ENCODE measurements at regions not wholly inside any gene's neighbourhood (a gene's known extent, or its start where the extent isn't known, plus 50 kb on each side); places are given as distances from the start of the nearest gene placed in this dataset.
A peak's percentile ranks its signal among the peaks of the same experiment; 100 is the strongest.
"Not testable (repeated sequence)": the region's sequence is repeated elsewhere in the genome, so short reads cannot be mapped to it uniquely, and the experiment has no call there.

- no peaks in the 10 kb centered on the region for H3K36me3 ChIP-seq
- no peaks in the 10 kb centered on the region for H3K27me3 ChIP-seq
- H3K4me3 ChIP-seq = no peak overlapping the region
- H3K9me3 ChIP-seq (replicated peaks) = peaks cover 4% of the 10 kb centered on the region; the same call in 1 of the 2 replicates
- peaks cover 10% of the 10 kb centered on the region for H3K4me1 ChIP-seq
- DNase-seq = peak in 1 of 2 experiments; percentile 28
- peak overlapping the region; percentile 47 for H3K27ac ChIP-seq
Measured at GRCh38 chr2:181790716-181791649, 100.5 kb upstream of the ITPRID2 start.

- H3K4me1 ChIP-seq = peaks cover 10% of the 10 kb centered on the region
- H3K27me3 ChIP-seq = no peaks in the 10 kb centered on the region
- H3K9me3 ChIP-seq (replicated peaks) = peaks cover 4% of the 10 kb centered on the region; the same call in 1 of the 2 replicates
- no peak overlapping the region for H3K4me3 ChIP-seq
- H3K27ac ChIP-seq = no peak overlapping the region
- no peaks in the 10 kb centered on the region for H3K36me3 ChIP-seq
- DNase-seq = no peak
Measured at GRCh38 chr2:181792906-181793305, 98.6 kb upstream of the ITPRID2 start.

GRCh38 chr2:181798022-181798421, 93.5 kb upstream of the ITPRID2 start:
- no peak for DNase-seq
- no peaks in the 10 kb centered on the region for H3K27me3 ChIP-seq
- no peak overlapping the region for H3K4me3 ChIP-seq
- 0 out of 2 replicates have a peak, but pooled peaks cover 4% of the 10 kb centered on the region for H3K9me3 ChIP-seq (replicated peaks)
- H3K36me3 ChIP-seq = no peaks in the 10 kb centered on the region
- no peaks in the 10 kb centered on the region for H3K4me1 ChIP-seq
- no peak overlapping the region for H3K27ac ChIP-seq

GRCh38 chr2:181802300-181802699, 89.2 kb upstream of the ITPRID2 start:
- not testable (repeated sequence) for H3K36me3 ChIP-seq; H3K9me3 ChIP-seq (replicated peaks); H3K4me3 ChIP-seq; DNase-seq; H3K4me1 ChIP-seq; H3K27me3 ChIP-seq; H3K27ac ChIP-seq

GRCh38 chr2:181803903-181804799, 87.4 kb upstream of the ITPRID2 start:
- not testable (repeated sequence) for H3K27ac ChIP-seq; H3K36me3 ChIP-seq; H3K4me1 ChIP-seq; H3K4me3 ChIP-seq; H3K9me3 ChIP-seq (replicated peaks); H3K27me3 ChIP-seq
- peak in 1 of 2 experiments; percentile 15 for DNase-seq

GRCh38 chr2:181805228-181806038, 86.1 kb upstream of the ITPRID2 start:
- no peak for DNase-seq
- Histone ChIP-seq H3K27me3 (no peaks in the 10 kb centered on the region), H3K4me1 (peaks cover 4% of the 10 kb centered on the region; the same call in 1 of the 2 replicates), H3K4me3 (no peak overlapping the region), H3K27ac (no peak overlapping the region), H3K36me3 (no peaks in the 10 kb centered on the region), H3K9me3 (replicated peaks) (no peaks in the 10 kb centered on the region)

- no peak overlapping the region for H3K4me3 ChIP-seq
- DNase-seq = no peak
- no peak overlapping the region for H3K27ac ChIP-seq
- H3K27me3 ChIP-seq = no peaks in the 10 kb centered on the region
- peaks cover 6% of the 10 kb centered on the region; the same call in 1 of the 2 replicates for H3K4me1 ChIP-seq
- no peaks in the 10 kb centered on the region for H3K9me3 ChIP-seq (replicated peaks)
- no peaks in the 10 kb centered on the region for H3K36me3 ChIP-seq
Measured at GRCh38 chr2:181806039-181806392, 85.5 kb upstream of the ITPRID2 start.

- Histone ChIP-seq H3K4me1 (peaks cover 6% of the 10 kb centered on the region; the same call in 1 of the 2 replicates), H3K27ac (no peak overlapping the region), H3K27me3 (no peaks in the 10 kb centered on the region), H3K4me3 (no peak overlapping the region), H3K36me3 (no peaks in the 10 kb centered on the region), H3K9me3 (replicated peaks) (no peaks in the 10 kb centered on the region)
- DNase-seq = no peak
Measured at GRCh38 chr2:181807526-181807925, 84.0 kb upstream of the ITPRID2 start.

GRCh38 chr2:181810823-181811695, 80.5 kb upstream of the ITPRID2 start:
- Histone ChIP-seq H3K27ac (no peak overlapping the region), H3K27me3 (no peaks in the 10 kb centered on the region), H3K9me3 (replicated peaks) (no peaks in the 10 kb centered on the region), H3K4me1 (peaks cover 2% of the 10 kb centered on the region), H3K4me3 (no peak overlapping the region), H3K36me3 (no peaks in the 10 kb centered on the region)
- peak in 1 of 2 experiments; percentile 16 for DNase-seq

GRCh38 chr2:181812106-181812743, 79.3 kb upstream of the ITPRID2 start:
- DNase-seq = no peak
- no peak overlapping the region for H3K27ac ChIP-seq

GRCh38 chr2:181814057-181814491, 77.5 kb upstream of the ITPRID2 start:
- DNase-seq = no peak
- Histone ChIP-seq H3K9me3 (replicated peaks) (no peaks in the 10 kb centered on the region), H3K36me3 (no peaks in the 10 kb centered on the region), H3K27me3 (no peaks in the 10 kb centered on the region), H3K4me1 (peaks cover 2% of the 10 kb centered on the region), H3K4me3 (no peak overlapping the region), H3K27ac (no peak overlapping the region)

More at GRCh38 chr2:181812106-181812743, 79.3 kb upstream of the ITPRID2 start:
- Histone ChIP-seq H3K9me3 (replicated peaks) (no peaks in the 10 kb centered on the region), H3K27me3 (no peaks in the 10 kb centered on the region), H3K4me3 (no peak overlapping the region), H3K36me3 (no peaks in the 10 kb centered on the region), H3K4me1 (peaks cover 2% of the 10 kb centered on the region)

GRCh38 chr2:181817509-181817908, 74.0 kb upstream of the ITPRID2 start:
- H3K4me1 ChIP-seq = no peaks in the 10 kb centered on the region; the same call in 1 of the 2 replicates
- DNase-seq = no peak
- H3K27me3 ChIP-seq = no peaks in the 10 kb centered on the region
- no peaks in the 10 kb centered on the region for H3K9me3 ChIP-seq (replicated peaks)
- H3K36me3 ChIP-seq = no peaks in the 10 kb centered on the region
- no peak overlapping the region for H3K27ac ChIP-seq
- H3K4me3 ChIP-seq = no peak overlapping the region

GRCh38 chr2:181818058-181818680, 73.4 kb upstream of the ITPRID2 start:
- no peak overlapping the region for H3K27ac ChIP-seq
- H3K4me3 ChIP-seq = no peak overlapping the region
- H3K4me1 ChIP-seq = no peaks in the 10 kb centered on the region; the same call in 1 of the 2 replicates
- H3K27me3 ChIP-seq = no peaks in the 10 kb centered on the region
- no peaks in the 10 kb centered on the region for H3K36me3 ChIP-seq
- H3K9me3 ChIP-seq (replicated peaks) = no peaks in the 10 kb centered on the region
- DNase-seq = no peak
